ENCODE measurements at regions not wholly inside any gene's neighbourhood (a gene's known extent, or its start where the extent isn't known, plus 50 kb on each side); places are given as distances from the start of the nearest gene placed in this dataset.
"Not testable (repeated sequence)": the region's sequence is repeated elsewhere in the genome, so short reads cannot be mapped to it uniquely, and the experiment has no call there.

DNA sequence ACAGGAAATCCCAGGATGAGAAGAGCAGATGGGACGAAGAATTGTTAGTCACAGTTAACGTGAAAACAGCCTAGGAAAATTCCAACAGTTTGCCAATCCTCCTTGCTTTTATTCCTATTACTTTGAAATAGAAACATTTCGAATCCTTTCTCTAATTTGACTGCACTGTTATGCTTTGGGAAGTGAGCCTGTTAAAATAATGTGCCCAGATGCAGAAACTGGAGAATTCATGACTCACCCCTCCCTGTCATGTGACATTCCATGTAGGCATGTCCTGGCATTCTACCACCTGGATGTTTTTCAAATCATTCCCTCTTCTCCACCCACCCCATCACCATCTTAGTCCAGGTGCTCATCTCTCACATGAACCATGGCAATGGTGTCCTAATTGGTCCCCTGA lies 107.3 kb downstream of the MINAR1 start:
- DNase-seq (ENCODE audit: low read depth in 2 of 2) = no peak

DNA sequence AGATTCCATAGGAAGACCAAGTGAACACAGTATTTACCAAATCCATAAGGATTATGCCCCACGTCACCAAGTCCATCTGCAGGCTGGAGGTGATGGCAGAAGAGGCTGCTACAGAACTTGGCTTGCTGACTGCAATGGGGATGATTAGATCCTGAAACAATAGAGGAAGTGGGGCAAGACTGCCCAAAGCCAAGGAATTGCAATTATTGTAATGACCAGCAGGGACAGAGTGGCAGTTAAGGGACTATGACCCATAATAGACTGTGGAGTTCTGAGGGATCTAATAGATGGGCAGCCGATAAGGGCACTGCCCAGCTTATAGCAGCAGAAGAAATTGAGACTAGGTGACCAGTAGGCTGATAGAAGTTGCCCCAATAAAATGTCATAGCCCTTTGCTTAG lies 108.4 kb downstream of the MINAR1 start:
- DNase-seq (ENCODE audit: low read depth in 2 of 2) = no peak

DNA sequence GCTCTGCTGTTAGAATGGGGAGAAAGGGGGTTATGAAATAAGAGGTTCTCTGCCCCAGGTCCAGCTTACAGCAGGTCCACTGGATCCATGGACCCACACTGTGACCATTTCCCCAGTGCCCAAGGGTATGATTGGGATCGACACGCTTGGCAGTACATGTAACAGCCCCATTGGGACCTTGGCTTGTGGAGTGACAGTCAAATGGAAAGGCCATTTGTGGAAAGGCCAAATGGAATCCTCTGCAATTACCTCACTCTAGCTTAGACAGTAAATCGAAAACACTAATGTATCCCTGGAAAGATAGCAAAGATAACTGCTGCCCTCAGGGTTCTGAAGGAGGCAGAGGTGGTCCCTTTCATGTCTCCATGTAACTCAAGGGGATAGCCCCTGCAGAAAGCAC lies 109.1 kb downstream of the MINAR1 start:
- DNase-seq (ENCODE audit: low read depth in 2 of 2) = no peak

DNA sequence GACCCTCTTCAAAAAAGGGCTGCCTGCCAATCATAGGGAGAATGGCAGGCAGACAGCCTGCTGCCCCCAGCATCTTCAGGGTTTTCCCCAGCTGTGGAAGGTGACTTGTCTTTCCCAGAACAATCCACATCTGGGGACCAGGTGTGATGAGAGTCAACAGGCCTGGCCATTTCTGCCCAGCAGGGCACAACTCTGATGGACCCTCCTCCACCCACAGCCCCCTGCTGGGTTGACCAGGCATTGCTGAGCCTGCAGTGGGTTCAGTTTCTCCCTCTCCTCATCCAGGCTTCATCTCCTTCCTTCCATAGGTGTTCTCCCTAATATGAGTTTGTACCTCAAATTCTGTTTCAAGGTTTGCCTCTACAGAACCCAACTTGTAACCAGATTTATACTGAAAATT lies 111.0 kb downstream of the MINAR1 start:
- no peak for DNase-seq (ENCODE audit: low read depth in 2 of 2)

DNA sequence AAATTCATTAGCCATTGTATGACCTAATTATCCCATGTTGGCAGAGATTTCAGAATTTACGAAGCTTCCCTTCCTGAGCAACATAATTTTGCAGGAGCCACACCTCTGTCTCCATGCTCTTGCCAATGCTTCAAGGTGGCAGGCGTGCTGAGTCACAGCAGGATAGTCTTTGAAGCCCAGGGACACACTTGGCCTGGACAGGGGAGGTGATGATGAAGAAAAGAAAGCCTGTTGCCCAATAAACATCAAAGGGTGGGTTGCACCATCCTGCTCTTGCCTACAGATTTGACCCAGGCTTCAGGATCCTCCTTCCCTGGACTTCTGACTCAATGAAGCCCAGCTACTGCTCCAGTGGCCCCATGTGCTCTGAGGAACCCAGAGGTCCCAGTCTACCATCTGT lies 117.1 kb downstream of the MINAR1 start:
- DNase-seq (ENCODE audit: low read depth in 2 of 2) = no peak

DNA sequence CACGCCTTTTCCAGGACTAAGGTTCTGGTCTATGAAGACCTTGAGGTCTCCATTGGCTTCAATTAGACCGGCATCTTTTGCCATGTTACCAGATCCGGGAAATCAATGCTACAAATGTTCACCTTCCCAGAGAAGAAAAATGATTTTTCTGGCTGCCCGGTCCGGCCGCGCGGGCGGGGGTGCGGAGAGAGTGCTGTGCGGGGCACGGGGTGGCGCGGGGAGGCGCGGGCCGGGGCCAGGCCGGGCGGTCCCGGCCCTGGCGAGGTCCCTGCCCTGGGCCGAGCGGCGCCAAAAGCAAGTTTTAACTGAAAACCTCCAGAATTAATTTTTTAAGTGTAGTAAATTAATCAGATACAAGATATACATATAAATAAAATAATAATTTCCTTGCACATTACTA lies 128.2 kb downstream of the MINAR1 start:
- no peak for DNase-seq (ENCODE audit: low read depth in 2 of 2)

DNA sequence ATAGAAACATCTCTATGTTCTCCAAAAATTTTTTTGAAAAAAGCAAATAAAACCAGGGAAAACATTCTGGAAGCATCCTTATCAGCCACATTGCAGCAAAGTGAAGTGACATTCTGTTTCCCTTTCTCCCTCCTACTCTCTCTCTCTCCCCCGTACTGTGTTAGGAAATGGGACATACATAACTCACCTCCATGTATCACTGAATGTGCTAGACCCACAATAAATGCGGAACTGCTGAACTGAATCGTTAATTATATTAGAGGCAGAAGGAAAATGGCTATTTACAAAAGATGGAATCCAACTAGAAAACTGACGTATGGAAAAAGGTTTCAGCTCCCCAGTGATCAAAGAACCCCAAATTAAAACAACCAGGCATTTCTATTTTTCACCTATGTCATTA lies 129.8 kb downstream of the MINAR1 start:
- DNase-seq (ENCODE audit: low read depth in 2 of 2) = no peak

DNA sequence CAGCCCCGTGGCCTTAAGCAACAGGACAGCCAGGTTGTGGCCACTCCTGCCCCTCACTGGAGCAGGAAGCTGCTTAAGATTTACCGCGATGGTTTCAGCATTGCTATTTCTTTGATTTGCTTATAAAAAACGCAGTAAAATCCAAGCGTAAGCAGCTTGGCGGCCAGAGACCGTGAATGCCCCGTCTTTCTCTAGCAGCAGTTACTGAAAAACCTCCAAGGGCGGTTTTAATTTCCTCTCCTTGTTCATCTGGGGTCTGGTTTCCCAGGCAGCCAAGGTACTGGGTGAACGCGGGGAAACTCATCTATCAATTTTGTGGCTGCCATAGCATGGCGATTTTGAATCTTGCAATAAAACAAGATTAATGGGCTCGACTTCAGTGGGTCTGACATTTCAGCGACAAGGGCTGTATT lies 130.3 kb downstream of the MINAR1 start:
- no peak for DNase-seq (ENCODE audit: low read depth in 2 of 2)

DNA sequence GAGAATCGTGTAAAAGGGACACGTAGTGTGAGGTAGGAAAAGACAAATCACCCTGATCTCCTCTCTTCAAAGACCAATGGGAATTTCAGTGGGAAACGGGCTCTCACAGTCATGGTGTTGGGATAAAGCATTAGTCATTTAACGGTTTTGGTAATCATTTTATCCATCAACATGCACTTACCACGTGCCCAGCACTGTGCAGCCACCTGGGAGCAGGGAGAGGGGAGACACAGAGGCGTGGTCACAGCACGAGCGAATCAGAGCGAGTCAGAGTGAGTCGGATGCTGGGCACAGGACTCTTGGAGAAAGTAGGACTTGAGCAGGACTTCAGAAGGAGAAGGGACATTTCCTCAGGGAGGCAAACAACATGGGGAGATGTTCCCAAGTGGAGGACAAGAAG lies 130.8 kb downstream of the MINAR1 start:
- no peak for DNase-seq (ENCODE audit: low read depth in 2 of 2)

DNA sequence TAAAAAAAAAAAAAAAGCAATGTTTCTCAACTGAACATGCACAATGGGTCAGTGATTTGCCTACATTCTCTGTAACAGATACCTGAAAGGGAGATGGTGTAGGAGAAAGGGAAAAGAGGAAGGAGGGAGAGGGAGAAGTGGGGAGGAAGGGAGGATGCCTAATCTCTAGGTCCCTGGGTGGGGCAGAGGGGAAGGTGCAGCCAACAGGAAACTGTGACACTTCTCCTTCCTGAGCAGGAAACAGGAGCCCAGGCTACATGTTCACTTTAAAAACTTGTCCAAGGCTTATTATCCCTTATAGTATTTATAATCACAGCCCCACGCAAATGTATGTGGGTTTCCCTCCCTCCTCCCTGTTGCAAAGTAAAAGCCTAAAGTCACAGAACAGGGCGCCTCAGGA lies 137.9 kb downstream of the MINAR1 start:
- DNase-seq (ENCODE audit: low read depth in 2 of 2) = no peak

DNA sequence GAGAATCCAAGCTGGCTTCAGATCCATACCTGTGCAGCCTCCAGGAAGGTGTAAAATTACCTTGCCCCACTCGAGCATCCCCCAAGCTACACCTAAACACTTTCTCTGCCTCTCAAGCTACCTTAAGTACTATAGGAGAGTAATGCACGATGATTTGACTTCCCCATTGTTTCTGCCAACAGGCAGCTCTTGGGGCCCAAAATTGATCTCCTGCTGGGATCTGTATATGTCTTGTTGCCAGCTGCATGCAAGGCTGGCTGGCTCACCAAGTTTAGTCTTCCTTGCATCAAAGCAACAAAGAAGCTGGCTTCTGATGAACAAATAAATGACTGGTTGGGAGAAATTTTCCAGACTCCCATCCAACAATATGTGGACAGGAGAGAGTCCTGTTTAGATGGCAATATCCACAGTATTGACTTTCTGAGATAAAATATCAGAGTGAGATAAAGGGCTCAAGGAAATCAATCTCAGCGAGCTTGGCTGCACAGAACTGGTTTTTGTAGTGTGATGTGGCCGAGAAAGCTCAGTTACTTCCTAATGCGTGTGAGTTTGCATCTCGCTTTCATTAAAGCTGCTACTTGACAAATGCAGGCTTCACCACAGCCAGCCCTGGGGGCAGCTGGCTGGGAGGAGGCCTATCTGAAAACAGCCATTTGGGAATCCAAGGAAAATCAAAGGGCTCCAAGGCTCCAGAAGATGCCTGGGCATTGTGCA lies 140.7 kb downstream of the MINAR1 start:
- no peak for DNase-seq (ENCODE audit: low read depth in 2 of 2)

DNA sequence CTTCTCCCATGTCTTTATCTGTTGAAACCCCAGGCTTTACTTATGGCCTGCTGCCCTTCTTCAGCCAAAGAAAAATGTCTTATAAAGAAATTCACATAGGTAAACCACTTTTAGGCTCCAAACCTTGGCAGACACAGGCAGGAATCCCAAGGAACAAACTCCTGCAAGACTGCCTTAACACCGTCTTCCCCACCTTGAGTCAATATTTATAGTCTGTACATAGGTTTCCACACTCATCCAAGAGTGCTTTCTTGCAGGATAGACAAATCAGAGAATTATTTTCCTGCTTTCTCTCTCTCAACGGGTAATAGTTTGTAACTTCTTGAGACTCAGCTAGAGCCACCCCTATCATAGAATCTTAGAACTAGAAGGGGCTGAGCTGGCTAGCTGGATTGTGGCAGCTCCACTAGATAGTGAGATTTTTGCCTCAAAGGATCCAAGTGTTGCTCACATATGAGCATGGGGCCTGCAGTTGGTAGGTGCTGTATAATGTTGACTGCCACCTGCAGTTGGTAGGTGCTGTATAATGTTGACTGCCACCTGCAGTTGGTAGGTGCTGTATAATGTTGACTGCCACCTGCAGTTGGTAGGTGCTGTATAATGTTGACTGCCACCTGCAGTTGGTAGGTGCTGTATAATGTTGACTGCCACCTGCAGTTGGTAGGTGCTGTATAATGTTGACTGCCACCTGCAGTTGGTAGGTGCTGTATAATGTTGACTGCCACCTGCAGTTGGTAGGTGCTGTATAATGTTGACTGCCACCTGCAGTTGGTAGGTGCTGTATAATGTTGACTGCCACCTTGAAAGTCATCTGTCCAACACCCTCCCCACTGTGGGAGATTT lies 142.5 kb downstream of the MINAR1 start:
- not testable (repeated sequence) for DNase-seq (ENCODE audit: low read depth in 2 of 2)

DNA sequence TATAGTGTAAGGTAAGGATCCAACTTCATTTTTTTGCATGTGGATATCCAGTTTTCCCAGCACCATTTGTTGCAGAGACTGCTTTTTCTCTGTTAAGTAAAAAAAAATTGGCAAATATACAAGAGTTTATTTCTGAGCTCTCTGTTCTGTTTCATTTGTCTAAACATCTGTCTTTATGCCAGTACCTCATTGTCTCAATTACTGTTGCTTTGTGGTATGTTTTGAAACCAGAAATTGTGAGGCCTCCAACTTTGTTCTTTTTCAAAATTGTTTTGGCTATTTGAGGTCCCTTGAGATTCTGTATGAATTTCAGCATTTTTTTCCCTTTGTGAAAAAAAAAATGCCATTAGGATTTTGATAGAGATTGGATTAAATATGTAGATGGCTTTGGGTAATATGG lies 150.5 kb downstream of the MINAR1 start:
- no peak for DNase-seq (ENCODE audit: low read depth in 2 of 2)

DNA sequence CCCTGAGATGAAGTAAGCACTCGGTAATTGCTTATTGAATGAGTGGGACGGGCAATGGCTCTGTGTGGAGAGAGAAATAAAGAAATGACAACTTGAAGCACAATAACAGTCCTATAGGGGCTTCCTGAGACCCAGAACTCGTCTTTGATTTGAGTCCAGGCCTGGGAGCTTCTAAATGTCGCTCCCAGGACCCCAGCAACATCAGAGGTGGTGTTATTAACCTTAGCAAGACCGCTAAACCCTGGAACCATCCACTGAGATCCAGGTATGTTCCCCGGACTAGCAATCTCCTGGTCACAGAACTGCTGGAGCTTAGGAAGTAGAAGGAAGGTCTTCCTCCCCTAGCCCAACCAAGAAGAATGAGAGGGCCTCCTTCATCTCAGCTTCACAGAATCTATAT lies 160.0 kb downstream of the MINAR1 start:
- no peak for DNase-seq (ENCODE audit: low read depth in 2 of 2)

DNA sequence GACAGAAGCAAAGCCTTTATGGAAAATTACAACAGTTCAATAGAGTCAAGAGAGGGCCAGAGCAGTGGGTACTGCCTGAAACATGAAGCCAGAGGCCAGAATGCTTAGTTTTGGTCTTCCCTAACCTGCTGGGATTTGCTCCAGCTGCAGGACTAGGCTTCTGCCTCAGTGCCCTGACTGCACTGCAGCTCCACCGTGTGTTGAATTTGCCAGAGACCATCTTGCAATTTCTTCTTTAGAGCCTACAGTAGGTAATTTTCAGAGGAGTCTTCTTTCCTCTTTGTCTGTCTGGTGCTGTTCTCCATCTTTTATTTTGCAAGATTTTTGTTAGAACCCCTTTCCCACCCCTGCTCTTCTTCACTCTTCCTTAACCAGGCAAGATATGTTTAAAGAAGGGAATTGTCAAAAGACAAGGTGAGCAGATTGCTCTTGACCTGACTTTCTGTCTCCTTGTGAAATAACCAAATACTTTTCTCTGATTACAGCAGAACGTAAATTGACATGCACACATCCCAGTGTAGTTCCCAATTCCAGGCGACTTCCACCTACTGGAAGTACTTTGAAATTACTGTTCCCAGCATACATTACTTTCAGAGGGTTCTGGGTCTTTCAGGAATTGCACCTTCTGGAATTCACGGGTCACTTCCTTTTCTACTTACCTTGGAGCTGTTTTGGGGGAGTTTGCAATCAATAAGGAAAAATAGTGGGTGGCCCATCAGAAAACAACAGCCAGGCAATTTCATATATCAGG lies 161.2 kb downstream of the MINAR1 start:
- DNase-seq (ENCODE audit: low read depth in 2 of 2) = no peak

DNA sequence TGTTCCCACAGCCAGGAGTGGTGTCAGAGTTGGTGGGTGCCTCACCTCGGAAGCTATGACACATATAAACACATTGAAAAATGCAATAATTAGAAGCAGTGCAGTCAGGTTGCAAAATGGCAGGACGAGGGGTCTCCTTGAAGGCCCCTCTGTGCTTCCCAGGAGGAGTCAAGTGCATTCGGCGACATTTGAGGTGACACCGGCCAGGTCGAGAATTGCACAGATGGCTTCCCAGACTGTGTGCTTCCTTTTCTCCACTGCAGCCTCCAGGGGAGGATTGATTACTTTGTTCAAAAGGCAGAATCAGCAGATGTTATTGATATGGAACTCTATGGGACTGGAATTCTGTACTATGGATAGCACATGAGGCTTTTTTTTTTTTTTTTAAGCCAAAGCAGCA lies 163.2 kb downstream of the MINAR1 start:
- no peak for DNase-seq (ENCODE audit: low read depth in 2 of 2)

DNA sequence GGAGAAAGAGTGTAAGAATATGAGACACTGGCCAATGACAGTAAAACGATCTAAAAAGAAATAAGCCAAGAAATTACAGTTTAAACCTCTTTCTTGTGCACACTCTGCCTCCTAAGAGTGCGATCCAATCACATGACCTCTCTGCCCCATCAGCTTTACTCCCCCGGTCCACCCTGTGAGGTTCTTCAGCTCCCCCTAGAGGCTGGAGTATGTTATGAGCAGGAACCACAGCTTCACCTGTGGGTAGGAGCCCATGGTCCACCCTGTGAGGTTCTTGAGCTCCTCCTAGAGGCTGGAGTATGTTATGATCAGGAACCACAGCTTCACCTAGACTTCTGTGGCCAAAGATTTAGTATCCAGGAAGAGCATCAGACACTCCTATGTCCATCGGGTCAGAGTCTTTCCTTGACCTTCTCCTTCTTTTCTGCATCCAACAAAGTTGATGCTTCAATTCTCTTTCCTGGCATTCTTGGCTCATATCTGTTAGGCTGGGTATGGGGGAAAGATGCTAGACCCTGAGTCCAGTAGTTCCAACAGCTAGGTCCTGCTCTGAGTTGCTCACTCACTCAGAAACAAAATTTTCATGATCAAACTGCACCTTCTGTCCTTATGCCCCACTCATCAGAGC lies 164.0 kb downstream of the MINAR1 start:
- DNase-seq (ENCODE audit: low read depth in 2 of 2) = peak; percentile 2

DNA sequence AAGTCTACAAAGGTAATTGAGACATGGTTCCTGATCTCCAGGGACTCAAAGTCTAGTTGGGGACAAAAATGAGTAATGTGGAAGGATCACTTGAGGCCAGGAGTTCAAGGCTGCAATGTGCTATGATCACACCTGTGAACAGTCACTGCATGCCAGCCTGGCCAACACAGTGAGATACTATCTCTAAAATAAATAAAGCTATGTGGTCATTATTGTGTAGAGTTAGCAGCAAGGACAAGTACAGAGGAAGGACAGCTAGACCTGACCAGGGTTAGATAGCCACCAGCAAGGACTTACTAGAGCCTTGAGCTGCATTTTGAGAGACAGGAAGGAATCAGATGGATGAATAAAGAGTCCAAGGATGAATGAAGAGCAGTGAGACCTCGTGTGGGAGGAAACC lies 166.5 kb downstream of the MINAR1 start:
- DNase-seq (ENCODE audit: low read depth in 2 of 2) = no peak

DNA sequence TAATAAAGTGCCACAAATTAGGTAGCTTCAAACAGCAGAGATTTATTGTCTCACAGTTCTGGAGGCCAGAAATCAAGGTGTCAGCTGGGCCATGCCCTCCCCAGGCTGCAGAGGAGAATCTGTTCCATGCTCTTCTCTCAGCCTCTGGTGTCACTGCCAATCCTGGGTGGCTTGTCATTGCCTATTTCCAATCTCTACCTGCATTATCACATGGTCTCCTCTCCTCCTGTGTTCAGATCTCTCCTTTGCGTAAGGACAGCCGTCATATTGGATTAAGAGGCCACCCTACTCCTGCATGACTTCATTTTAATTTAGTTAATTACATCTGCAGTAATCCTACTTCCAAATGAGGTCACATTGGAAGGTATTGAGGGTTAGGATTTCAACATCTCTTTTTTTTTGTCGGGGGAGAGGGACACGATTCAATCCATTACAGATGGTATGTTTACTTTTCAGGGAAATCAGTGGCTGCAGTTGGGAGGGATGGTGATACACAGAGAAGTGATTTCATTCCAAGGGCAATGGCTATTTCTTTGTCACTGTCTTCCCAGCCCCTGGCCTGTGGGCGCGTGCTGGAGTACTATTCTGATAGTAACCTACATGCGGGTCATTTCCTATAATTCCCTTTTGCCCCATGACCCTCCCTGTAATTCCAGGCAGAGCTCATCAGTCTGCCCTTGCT lies 169.4 kb downstream of the MINAR1 start:
- DNase-seq (ENCODE audit: low read depth in 2 of 2) = no peak

DNA sequence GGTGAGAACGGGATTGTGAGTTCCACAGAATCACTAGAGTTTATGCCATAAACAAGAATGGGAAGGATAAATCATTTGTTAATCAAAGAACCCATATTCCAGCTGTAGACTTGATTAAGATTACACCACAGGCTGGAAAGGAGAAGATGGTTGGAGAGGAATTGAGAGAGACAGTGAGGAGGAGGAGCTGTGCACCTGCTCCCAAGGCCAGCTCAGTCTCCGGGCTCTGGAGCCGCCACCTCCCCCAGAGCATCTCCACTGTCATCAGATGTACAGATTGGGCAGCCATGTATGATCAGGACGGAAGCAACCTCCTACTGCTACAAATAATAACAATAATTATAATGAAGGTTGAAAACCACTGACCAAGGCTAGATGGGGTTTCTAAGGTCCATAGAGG lies 170.0 kb downstream of the MINAR1 start:
- DNase-seq (ENCODE audit: low read depth in 2 of 2) = no peak

DNA sequence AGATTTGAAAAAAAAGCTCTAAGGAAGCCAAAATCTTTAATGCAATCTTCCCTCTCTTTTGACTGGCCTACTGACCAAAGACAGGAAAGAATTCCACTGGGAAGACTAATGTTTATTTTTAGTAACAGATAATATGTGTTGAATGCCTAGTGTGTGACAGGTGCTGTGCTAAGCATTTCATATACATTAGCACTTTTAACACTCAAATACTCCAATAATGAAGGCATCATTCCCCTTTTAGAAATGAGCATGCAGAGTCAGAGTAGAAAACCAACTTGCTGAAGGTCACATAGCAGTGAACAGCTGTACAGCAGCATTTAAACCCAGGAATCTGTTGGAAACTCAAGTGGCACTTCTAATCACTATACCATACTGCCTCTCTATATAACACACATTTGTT lies 170.6 kb downstream of the MINAR1 start:
- no peak for DNase-seq (ENCODE audit: low read depth in 2 of 2)
